ENCODE measurements at regions not wholly inside any gene's neighbourhood (a gene's known extent, or its start where the extent isn't known, plus 50 kb on each side); places are given as distances from the start of the nearest gene placed in this dataset.
"Not testable (repeated sequence)": the region's sequence is repeated elsewhere in the genome, so short reads cannot be mapped to it uniquely, and the experiment has no call there.

DNA sequence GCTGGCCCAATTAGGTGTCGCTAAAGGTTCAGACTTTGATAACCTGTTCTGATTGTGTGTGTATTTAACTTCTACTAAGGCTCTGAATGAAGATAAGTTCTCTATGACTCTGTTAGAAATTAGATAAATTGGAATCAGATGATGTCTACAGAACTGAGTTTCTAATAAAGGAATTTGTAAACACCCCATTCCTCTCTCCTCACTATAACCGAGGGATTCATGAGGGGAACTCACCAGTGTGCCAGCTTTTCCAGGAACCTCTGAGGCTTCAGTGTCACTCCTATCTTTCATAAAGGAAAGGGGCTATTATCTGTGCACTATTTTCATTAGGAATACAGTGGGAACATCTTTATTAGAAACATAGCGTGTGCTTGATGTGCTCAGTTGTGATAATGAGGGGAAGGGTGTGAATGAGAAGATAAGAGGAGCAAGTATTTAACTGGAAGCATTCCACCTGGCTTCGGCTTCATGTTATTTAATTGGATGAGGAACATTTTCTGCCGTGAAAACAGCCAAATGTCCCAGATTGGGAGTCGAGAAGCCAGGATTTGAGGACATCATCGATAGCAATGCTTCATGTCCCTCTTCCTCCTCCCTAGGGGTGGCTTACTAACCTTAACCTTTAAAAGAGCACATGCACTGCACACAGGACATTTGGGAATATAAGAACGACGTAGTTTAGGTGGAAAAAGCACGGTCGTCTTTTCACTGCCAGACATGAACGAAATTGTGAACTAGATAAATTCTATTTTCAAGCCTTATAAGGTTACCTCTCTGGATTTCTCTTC, 84.8 kb upstream of the TCF4 start (continued):
- TF ChIP-seq ETV6 (conservative IDR thresholded peaks at IDR 0.05 in 1 of 2, IDR thresholded peaks at IDR 0.05 in 1 of 2; ENCODE audit: borderline replicate concordance in 1 of 2, low read depth in 1 of 2) = no peak

DNA sequence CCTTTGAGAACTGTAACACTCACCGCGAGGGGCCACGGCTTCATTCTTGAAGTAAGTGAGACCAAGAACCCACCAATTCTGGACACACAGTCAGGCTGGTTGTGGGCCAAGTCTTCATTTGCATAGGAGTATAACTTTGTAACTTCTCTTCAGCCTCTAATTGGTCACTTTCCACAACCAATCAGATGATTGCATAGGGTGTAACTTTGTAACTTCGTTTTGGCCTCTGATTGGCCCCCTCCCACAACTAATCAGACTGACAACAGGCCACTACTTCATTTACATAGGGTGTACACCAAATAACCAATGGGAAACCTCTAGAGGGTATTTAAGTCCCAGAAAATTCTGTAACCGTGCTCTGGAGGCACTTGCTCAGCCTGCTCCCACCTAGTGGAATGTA, 77.5 kb upstream of the TCF4 start:
- Histone ChIP-seq H3K4me3 (no peak overlapping the region), H3K79me2 (ENCODE audit: control insufficient read depth, insufficient read depth, low read length) (no peaks in the 10 kb centered on the region), H3K4me2 (ENCODE audit: control insufficient read depth, insufficient read depth) (no peak overlapping the region), H4K20me1 (ENCODE audit: control insufficient read depth, insufficient read depth) (no peaks in the 10 kb centered on the region), H3K4me1 (ENCODE audit: control insufficient read depth, insufficient read depth, low read length) (no peaks in the 10 kb centered on the region), H3K27me3 (replicated peaks in 1 of 2; ENCODE audit: control insufficient read depth in 2 of 2, insufficient read depth in 2 of 2, low read length in 1 of 2) (no peaks in the 10 kb centered on the region), H3K9me3 (replicated peaks; ENCODE audit: control insufficient read depth, insufficient read depth, low read length) (no peaks in the 10 kb centered on the region), H3K9ac (ENCODE audit: control insufficient read depth, insufficient read depth, low read length) (no peak overlapping the region), H3K27ac (ENCODE audit: control insufficient read depth, insufficient read depth) (no peak overlapping the region), H3K36me3 (ENCODE audit: control insufficient read depth in 2 of 2, insufficient read depth in 2 of 2, low read length in 1 of 2) (no peaks in the 10 kb centered on the region), H2AFZ (ENCODE audit: control insufficient read depth, low read depth, low read length) (no peak overlapping the region)
- DNase-seq (ENCODE audit: low read depth, low spot score) (no peak), FAIRE-seq (no peak), ATAC-seq (no peak)
- TF ChIP-seq NR2F1 (conservative IDR thresholded peaks at IDR 0.05) = no peak
- no peak for TF ChIP-seq SMAD1 (IDR thresholded peaks at IDR 0.05; ENCODE audit: low read depth, partially characterized antibody)
- no peak for TF ChIP-seq RAD51 (IDR thresholded peaks at IDR 0.05)
- no peak for TF ChIP-seq CHD1 (IDR thresholded peaks at IDR 0.05; ENCODE audit: low read depth, low read length)
- TF ChIP-seq RBBP5 (conservative IDR thresholded peaks at IDR 0.05) = no peak
- TF ChIP-seq SREBF1 (IDR thresholded peaks at IDR 0.05; ENCODE audit: low read length) = no peak
- BruUV-seq (replicated peaks) = no TSS peak
- intact Hi-C loops (cut with micrococcal nuclease; ENCODE audit: unreplicated experiment) (no loop called here), in situ Hi-C loops (cut with MboI) (no loop called here)
- POLR2A ChIA-PET = no interaction called here
- CTCF ChIA-PET = no interaction called here
- RAD21 ChIA-PET (ENCODE audit: unreplicated experiment) = no interaction called here
- SMC1A ChIA-PET (ENCODE audit: uncharacterized antibody, unreplicated experiment) = no interaction called here
- 62% methylated on average over 5 of the region's 5 CpGs for WGBS (ENCODE audit: insufficient coverage, insufficient replicate concordance, low lambda C conversion rate, missing lambda C conversion rate)

DNA sequence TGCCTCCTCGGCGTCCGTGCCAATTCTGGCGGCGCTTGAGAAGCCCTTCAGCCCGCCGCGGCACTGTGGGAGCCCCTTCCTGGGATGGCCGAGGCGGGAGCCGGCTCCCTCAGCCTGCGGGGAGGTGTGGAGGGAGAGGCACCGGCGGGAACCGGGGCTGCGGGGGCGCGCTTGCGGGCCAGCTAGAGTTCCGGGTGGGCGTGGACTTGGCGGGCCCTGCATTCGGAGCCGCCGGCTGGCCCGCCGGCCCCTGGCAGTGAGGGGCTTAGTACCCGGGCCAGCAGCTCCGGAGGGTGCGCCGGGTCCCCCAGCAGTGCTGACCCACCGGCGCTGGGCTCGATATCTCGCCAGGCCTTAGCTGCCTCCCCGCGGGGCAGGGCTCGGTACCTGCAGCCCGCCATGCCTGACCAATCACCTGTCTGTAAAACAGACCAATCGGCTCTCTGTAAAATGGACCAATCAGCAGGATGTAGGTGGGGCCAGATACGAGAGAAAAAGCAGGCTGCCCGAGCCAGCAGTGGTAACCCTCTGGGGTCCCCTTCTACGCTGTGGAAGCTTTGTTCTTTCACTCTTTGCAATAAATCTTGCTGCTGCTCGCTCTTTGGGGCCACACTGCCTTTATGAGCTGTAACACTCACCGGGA, 76.9 kb upstream of the TCF4 start:
- POLR2A ChIA-PET; H3K27ac ChIP-seq (ENCODE audit: control insufficient read depth, insufficient read depth); H3K4me1 ChIP-seq (ENCODE audit: control insufficient read depth, insufficient read depth, low read length); H3K9me3 ChIP-seq (replicated peaks; ENCODE audit: control insufficient read depth, insufficient read depth, low read length); BruUV-seq (replicated peaks); intact Hi-C loops (cut with micrococcal nuclease; ENCODE audit: unreplicated experiment); H3K4me3 ChIP-seq; DNase-seq (ENCODE audit: low read depth, low spot score); H3K36me3 ChIP-seq (ENCODE audit: control insufficient read depth in 2 of 2, insufficient read depth in 2 of 2, low read length in 1 of 2); H2AFZ ChIP-seq (ENCODE audit: control insufficient read depth, low read depth, low read length); H3K79me2 ChIP-seq (ENCODE audit: control insufficient read depth, insufficient read depth, low read length); H3K27me3 ChIP-seq (replicated peaks in 1 of 2; ENCODE audit: control insufficient read depth in 2 of 2, insufficient read depth in 2 of 2, low read length in 1 of 2); H4K20me1 ChIP-seq (ENCODE audit: control insufficient read depth, insufficient read depth); ATAC-seq; H3K9ac ChIP-seq (ENCODE audit: control insufficient read depth, insufficient read depth, low read length); FAIRE-seq; SMC1A ChIA-PET (ENCODE audit: uncharacterized antibody, unreplicated experiment); in situ Hi-C loops (cut with MboI); CTCF ChIA-PET; RAD21 ChIA-PET (ENCODE audit: unreplicated experiment); H3K4me2 ChIP-seq (ENCODE audit: control insufficient read depth, insufficient read depth): not testable (repeated sequence)
- WGBS (ENCODE audit: insufficient coverage, insufficient replicate concordance, low lambda C conversion rate, missing lambda C conversion rate) = 74% methylated on average over 43 of the region's 45 CpGs
